Esophagus muscularis mucosa (tissue), 4 donors: ENCODE measurements at regions not wholly inside any gene's neighbourhood (a gene's known extent, or its start where the extent isn't known, plus 50 kb on each side); places are given as distances from the start of the nearest gene placed in this dataset.

Experiments used
- EP300 ChIP-seq: sonication (generic); formaldehyde crosslinking; IDR thresholded peaks from one replicate; pipeline ENCODE4 v1.6.1; 2017; ENCODE audit warnings: antibody characterized with exemption
- POLR2A ChIP-seq: fragments of 450-650 bp; IDR thresholded peaks from one replicate; pipeline ENCODE4 v1.6.1; 2017; ENCODE audit warnings: antibody characterized with exemption, moderate library complexity, mild to moderate bottlenecking, low read depth
- POLR2AphosphoS5 ChIP-seq, 2 donors: sonication (generic); formaldehyde crosslinking; IDR thresholded peaks; one replicate each; pipeline ENCODE4 v1.6.1; 2017; ENCODE audit warnings: antibody characterized with exemption in 2 of 2
- TF ChIP-seq, protein P1 (sequence below), 3 experiments: fragments of 200-600 bp in 2 of 3; fragments of 450-650 bp in 1 of 3; sonication (generic) in 2 of 3; IDR thresholded peaks; one replicate each; pipeline ENCODE4 v1.5.1; 2017 to 2019; ENCODE audit warnings: antibody characterized with exemption in 3 of 3, mild to moderate bottlenecking in 2 of 3, moderate library complexity in 1 of 3

DNA sequence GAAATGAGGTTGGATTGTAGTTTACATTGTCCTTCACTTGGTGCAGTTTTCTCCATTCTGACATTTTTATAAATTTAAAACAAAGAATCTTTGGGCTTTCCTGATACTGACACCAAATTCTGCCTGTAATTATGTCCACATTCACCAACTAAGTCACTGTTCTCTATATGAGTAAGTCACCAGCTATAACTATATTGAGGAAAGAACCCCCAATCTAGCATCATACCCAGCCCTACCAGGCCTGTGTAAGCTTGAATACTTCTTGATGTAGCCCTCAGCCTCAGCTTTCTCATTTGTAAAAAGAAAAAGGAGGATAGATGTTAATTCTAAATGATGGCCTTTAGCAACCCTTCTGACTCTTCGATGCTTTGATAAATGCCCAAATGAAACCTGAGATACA, 112.7 kb upstream of the FST start:
- no peak for TF ChIP-seq POLR2AphosphoS5 (IDR thresholded peaks at IDR 0.05)
- no peak for TF ChIP-seq POLR2A
- TF ChIP-seq, protein P1, sequence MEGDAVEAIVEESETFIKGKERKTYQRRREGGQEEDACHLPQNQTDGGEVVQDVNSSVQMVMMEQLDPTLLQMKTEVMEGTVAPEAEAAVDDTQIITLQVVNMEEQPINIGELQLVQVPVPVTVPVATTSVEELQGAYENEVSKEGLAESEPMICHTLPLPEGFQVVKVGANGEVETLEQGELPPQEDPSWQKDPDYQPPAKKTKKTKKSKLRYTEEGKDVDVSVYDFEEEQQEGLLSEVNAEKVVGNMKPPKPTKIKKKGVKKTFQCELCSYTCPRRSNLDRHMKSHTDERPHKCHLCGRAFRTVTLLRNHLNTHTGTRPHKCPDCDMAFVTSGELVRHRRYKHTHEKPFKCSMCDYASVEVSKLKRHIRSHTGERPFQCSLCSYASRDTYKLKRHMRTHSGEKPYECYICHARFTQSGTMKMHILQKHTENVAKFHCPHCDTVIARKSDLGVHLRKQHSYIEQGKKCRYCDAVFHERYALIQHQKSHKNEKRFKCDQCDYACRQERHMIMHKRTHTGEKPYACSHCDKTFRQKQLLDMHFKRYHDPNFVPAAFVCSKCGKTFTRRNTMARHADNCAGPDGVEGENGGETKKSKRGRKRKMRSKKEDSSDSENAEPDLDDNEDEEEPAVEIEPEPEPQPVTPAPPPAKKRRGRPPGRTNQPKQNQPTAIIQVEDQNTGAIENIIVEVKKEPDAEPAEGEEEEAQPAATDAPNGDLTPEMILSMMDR (IDR thresholded peaks at IDR 0.05), result no peak
- no peak for TF ChIP-seq EP300
